Erythroblast (primary cell): ENCODE measurements at regions not wholly inside any gene's neighbourhood (a gene's known extent, or its start where the extent isn't known, plus 50 kb on each side); places are given as distances from the start of the nearest gene placed in this dataset.
"Not testable (repeated sequence)": the region's sequence is repeated elsewhere in the genome, so short reads cannot be mapped to it uniquely, and the experiment has no call there.

Experiments
- GATA1 ChIP-seq: IDR thresholded peaks from 2 replicates; pipeline ENCODE4 v1.6.1; 2011; ENCODE audit warnings: low read depth, mild to moderate bottlenecking, control low read depth, low read length, moderate library complexity
- POLR2A ChIP-seq: IDR thresholded peaks from 2 replicates; pipeline ENCODE4 v1.6.1; 2011; ENCODE audit warnings: mild to moderate bottlenecking, low read length

GRCh38 chr5:29451004-29451403 lies 1742.5 kb upstream of the CDH6 start:
- TF ChIP-seq POLR2A, GATA1: not testable (repeated sequence)
